HG03135 (cell line): ENCODE measurements at regions not wholly inside any gene's neighbourhood (a gene's known extent, or its start where the extent isn't known, plus 50 kb on each side); places are given as distances from the start of the nearest gene placed in this dataset.
"Not testable (repeated sequence)": the region's sequence is repeated elsewhere in the genome, so short reads cannot be mapped to it uniquely, and the experiment has no call there.

ENCODE experiments used
- ATAC-seq: cut with Tn5 transposase; IDR thresholded peaks from one replicate; pipeline ENCODE4 v1.9.1; 2021; ENCODE audit warnings: mild to moderate bottlenecking, moderate library complexity; ENCODE audit not compliant: unreplicated experiment

DNA sequence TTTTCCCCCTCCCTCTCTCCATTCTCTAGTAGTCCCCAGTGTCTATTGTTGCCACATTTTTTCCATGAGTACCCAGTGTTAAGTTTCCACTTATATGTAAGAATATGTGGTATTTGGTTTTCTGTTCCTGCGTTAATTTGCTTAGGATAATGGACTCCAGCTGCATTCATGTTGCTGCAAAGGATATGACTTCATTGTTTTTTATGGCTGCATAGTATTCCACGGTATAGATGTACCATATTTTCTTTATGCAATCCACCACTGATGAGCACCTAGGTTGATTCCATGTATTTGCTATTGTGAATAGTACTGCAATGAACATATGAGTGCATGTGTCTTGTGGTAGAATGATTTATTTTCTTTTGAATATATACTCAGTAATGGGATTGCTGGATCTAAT, 77.4 kb upstream of the MEGF10 start:
- no peak for ATAC-seq

DNA sequence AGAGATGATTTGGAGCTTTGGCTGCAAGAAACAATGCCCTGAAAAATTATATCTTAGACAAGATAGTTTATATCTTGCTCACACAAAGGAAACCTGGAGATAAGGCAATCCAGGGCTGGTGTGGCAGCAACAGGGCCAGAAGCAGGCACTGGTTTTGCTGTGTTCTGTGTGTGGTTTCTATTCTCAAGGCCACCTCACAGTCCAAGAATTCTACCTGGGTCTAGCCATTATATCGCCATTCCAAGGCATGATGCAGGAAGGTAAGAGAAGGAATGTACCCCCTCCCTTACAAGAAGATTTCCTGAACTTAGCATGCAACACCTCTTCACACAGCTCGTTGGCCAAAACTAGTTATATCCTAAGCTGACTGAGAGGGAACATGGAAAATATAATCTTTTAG, 74.5 kb upstream of the MEGF10 start:
- no peak for ATAC-seq

DNA sequence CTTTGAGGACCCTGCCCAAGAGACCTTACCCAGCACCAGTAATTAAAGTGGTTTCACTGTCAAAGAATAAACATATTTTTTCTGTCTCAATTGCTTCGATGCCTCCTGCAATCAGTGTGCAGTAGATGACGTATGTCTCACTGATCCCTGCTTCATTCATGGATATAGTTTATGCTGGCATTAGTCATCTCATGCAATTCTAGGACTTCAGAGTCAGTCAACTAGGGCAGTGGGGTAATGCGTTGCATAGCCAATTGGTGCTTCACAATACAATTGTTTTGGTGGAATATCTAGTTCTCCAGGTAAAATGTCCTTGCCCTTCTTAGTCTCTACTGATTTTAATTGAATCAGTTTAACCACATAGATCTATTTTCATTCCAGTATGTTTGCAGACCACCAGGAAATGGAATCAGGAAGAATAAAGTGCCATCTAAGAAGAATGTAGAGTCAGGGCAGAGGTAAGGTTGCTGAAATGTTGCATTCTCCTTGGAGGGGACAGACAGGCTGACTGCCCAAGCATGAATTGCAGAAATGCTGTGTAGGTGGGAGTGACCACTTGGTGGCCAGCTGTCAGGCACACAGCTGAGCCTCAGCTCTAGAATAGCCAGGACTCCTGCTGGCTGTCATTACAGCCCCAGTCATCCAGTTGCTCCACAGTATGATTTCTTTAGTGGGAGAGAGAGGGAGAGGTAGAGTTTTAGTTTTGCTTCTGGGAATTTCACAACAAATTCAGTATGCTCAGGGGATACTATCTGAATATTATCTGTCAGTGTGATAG, 73.5 kb upstream of the MEGF10 start:
- no peak for ATAC-seq

DNA sequence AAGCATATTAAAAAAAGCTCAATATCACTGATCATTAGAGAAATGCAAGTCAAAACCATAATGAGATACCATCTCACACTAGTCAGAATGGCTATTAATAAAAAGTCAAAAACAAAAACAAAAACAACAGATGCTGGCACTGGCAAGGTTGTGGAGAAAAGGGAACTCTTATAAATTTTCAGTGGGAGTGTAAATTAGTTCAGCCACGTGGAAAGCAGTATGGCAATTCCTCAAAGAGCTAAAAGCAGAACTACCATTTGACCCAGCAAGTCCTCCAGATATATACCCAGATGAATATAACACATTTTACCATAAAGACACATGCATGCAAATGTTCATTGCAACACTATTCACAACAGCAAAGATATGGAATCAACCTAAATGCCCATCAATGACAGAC, 68.7 kb upstream of the MEGF10 start:
- not testable (repeated sequence) for ATAC-seq

DNA sequence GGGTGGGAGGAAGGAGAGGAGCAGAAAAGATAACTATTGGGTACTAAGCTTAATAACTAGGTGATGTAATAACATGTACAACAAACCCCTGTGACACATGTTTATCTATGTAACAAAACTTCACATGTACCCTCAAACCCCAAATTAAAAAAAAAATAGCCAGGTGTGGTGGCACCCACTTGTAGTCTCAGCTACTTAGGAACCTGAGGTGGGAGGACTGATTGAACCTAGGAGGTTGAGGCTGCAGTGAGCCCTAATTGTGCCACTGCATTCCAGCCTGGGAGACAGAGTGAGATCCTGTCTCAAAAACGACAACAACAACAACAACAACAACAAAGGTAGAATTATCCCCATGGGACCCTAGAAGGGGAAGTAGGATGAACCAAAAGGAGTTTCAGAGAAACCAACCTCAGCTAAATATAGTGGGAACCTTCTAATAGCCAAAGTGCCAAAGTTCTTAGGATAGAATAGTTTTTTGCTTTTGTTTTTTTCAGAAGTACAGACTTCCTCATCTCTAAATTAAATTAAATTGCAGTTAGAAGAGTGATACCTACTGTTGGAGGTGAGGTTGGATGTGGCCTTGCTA, 67.9 kb upstream of the MEGF10 start:
- ATAC-seq: peak; percentile 65

DNA sequence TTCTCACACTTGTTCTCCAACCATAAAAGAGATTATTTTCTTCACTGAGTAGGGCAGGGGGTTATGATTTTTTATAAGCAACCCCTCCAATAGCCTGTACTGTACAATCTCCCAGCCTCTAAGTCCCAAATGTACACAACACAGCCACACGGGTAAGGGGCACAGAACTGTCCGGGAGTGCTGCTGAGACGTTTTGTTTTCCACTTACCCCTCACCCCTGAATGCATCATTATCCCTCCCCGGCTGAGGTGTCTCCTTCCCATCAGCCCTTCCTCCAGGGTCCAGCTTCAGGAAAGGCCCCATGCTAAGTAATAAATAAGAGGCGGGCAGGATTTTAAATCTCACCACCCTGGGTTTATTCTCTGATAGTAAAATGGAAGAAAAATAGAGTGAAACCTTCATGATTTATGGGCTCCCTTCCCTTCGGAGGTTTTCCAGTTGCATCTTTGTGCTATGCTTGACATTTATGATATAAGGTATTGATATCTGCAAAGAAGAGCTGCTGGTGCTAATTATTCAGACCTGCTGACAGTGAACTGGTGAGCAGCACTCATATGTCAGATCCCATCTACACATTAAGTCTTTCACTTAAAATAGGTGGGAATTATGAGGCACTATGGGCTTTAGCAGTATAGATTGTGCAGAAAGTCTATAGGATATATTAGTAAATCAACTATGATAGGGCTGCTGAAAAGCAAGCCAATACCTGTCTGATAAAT, 67.2 kb upstream of the MEGF10 start:
- no peak for ATAC-seq

DNA sequence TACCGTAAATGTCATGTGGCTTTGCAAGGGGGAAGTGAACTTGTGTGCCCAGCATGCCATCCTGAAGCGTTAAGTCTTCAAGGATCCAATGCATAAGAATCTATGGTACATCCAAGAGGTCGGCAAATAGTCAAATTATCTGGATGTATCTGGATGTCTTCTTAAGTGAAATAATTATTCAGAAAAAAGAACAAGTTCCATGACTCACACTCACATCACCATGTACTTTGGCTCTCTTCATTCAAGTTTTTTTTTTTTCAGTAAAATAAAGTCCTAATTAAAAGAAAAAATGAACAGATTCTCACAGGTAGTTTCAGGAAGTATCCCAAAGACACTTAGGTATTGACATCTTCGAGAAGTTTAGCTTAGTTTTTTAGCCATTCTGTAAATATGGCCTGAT, 62.7 kb upstream of the MEGF10 start:
- ATAC-seq: no peak

DNA sequence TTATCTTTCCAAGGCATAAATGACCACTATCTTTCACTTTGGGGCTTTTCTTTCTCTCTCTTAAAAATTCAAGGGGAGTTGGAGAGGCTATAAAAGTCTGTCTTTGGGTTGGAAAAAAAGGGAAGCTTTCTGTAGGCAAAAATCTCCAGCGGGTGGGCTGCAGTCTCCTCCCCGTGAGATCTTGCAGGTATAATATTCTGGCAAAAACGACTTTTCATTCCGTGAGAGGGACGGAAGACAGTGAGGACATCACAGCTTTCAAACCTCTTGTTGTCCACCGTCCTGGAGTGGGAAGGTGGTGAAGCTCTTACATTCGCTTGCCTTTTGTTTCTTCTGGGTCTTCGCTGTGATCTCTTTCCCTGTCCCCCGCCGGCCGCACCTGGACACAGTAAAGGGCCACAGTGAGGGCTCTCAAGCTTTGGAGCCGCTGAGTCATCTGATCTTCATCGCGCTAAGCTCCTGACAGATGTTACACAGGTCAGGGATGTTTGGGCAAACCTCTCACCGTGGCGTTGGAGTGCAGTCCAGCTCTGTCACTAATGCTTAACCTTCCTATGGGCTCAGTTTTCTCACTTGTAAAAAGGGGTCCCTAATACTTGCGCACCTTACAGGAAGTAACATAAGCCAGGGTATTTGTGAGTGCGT, 61.9 kb upstream of the MEGF10 start:
- ATAC-seq: peak; percentile 16

DNA sequence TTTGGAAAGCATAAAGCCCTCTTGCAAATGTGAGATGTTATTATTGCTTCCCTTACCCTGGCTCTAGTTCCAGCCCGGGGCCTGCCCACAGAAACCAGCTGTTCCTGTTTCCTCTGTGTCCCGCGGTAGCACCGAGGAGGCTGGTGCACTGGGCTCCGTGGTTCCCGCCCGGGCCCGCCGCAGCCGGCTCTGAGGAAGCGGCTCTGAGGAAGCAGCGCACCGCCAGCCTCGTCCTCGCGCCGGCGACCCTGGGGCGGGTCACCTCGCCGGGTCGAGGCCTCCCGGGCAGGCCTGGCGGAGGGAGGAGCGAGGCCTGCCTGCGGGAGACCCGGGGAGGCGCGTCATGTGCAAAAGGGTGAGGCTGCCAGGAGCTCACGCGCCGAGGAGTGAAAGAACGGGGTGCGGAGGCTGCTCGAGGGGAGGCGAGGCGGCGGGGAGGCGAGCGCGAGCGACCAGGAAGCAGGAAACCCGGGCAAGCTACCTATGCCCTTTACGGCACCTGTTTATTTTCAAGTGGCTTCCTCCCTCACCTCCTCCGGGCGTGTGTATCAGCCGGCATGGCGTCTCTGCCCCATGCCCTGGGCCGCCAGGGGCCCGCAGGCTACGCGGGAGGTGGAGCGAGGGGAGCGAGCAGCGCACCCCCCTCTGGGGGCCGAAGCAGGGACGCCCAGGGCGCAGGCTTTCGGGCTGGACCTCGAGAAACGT, 61.3 kb upstream of the MEGF10 start:
- ATAC-seq: peak; percentile 78

DNA sequence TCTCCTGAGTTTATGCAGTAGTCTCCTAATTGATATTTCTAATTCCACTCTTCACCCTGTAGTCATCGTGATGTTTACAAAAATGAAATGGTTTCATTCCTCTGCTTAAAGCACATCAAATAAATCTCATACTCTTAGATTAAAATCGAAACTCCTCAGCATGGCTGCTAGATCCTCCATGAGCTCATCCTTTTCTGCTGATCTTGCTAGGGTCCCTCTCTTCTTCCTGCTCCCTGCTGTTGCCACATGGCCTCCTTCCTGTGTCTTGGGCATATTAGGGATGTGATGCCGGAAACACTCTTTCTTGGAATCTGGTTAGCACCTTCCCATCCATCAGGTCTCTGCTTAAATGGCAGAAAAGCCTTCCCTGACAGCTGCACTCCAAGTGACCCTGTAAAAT, 59.5 kb upstream of the MEGF10 start:
- no peak for ATAC-seq

DNA sequence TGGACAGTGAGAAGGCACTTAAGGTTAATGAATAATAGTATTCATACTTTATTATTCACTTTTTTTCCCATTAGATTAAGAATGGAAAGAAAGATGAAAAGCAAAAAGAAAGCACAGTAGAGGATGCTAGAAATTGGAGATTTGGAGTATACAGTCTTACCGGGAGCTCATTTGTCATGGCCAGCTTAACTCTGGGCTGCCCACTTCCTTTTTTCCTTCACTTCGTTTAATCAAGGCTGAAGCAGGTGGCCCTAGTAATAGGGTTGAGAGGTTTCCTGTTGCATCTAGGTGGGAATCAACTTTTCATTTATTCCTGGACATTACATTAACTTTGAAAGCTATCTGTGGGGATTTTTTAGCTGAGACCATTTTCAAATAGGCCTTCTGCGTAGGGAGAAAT, 57.0 kb upstream of the MEGF10 start:
- ATAC-seq: no peak

DNA sequence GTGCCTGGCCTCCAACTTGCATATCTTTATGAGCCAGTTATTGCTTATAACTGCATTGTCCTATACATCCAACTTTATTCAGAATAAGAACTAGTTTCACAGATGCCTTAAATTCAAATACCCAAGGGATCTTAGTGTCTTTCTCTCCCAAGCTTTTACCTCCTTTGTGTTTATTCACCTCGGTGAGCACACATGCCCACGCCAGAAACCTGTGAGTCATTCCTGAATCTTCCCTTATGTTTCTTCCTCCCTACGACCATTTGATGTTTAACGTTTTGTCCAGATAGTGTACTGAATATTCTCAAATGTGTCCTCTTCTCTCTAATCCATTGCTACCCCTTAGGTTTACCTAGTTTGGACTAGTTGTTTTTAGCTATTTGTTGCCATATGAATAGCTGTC, 55.5 kb upstream of the MEGF10 start:
- ATAC-seq: no peak

DNA sequence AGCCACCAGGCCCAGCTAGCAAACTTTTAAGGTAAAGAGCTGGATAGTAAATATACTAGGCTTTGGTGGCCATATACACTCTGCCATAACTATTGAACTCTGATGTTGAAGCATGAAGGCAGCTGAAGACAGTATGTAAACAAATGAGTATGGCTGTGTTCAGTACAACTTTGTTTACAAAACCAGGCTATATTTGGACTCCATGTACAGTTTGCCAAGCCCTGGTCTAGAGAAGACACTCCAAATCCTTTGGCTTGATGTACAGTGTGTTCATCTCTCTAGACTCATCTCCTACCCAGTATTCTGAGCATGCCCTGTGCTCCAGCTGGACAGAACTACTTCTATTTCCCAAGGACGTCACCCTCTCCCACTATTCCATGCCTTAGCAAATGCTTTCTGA, 54.3 kb upstream of the MEGF10 start:
- no peak for ATAC-seq
